Dermis blood vessel endothelial cell (primary cell): ENCODE measurements at regions not wholly inside any gene's neighbourhood (a gene's known extent, or its start where the extent isn't known, plus 50 kb on each side); places are given as distances from the start of the nearest gene placed in this dataset.
"Not testable (repeated sequence)": the region's sequence is repeated elsewhere in the genome, so short reads cannot be mapped to it uniquely, and the experiment has no call there.

Source experiments
- DNase-seq: peaks from one replicate; pipeline ENCODE4 v3.0.0; 2010

GRCh38 chr2:82391386-82391785, 2067.7 kb downstream of the SUCLG1 start:
- no peak for DNase-seq

DNA sequence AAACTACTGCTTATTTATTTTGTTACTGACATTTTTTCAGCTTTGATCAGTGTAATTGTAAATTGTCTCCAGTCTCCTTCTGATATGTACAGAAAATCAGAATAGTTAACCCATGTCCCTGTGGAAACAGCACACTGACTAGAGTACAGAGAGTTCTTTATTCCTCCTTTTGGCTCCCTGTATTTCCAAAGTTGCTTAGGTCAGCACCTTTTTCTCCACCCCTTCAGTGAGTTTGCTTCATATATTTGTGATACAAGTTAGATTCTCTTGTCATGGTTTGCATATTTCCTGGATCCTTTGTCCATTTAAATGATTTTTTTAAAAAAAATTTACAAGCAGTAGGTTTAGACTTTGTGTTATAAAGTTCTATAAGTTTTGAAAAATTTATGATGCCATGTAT, 2051.1 kb upstream of the LRRTM1 start:
- no peak for DNase-seq

GRCh38 chr2:82345910-82346309, 2041.4 kb upstream of the LRRTM1 start:
- no peak for DNase-seq

DNA sequence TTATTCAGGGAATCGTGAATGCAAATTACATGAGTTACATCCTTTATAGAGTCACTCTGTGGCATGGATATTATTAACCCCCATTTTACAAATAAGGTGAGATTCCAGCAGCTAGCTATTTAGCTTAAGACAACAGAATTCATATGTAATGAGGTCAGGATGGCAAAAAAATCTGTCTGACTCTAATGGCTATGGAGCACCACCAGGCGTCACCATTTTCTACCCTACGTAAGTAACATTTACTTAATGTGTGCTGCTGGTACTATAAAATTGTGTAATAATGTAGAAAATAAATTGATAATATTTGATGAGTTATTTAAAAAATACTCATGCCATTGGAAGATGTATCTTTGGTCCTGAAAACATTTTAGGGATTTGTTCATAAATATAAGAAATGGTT, 2040.1 kb upstream of the LRRTM1 start:
- DNase-seq, result peak; percentile 21

- DNase-seq, result no peak
Measured at GRCh38 chr2:82342356-82342755, 2037.8 kb upstream of the LRRTM1 start.

DNA sequence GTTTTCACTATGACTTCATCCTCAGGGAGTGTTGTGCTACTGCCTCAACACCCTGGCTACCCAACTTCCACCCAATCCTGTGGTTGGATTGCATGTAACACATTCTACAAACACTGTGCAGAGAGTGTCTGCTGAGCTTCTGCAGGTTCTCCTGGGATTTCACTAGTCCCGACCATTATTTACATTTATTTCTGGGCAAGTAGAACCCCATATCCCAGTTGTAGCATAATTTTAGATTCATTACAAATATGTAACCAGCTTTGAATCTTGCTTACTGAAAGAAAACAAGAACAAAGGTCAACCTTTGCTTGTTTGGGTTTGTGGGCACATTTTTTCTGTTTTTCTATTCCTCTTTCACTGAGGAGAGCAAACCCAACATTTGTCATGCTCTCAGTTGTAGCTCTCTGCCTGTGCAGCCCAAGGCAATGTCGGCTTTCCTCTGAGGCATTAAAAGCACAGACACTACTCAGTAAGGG, 2036.1 kb upstream of the LRRTM1 start:
- DNase-seq, result no peak

GRCh38 chr2:82339805-82340204, 2035.3 kb upstream of the LRRTM1 start:
- no peak for DNase-seq

DNA sequence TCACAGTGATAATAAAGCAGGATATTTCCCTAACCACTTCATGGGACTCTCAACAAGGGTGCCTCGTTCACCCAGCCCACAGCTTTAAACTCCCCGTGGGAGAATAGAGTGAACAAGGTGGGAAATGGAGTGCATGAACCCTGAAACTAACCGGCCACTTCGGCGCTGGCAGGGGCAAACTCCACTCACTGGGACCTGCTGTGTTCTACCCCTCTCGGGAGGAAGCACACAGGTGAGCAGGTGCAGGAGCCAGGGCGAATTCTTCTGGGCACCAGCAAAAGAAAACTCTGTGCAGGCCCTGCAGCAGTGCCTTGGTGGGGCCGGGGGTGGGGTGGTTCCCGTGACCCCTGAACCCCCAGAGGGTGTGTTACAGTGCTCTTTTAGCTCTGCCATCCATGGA, 2029.1 kb upstream of the LRRTM1 start:
- no peak for DNase-seq

GRCh38 chr2:82330155-82330554, 2025.6 kb upstream of the LRRTM1 start:
- DNase-seq, result no peak

GRCh38 chr2:82326180-82326767, 2021.7 kb upstream of the LRRTM1 start:
- DNase-seq, result not testable (repeated sequence)

- DNase-seq, result no peak
Measured at GRCh38 chr2:82320296-82320695, 2015.7 kb upstream of the LRRTM1 start.

- no peak for DNase-seq
Measured at GRCh38 chr2:82317012-82317411, 2012.5 kb upstream of the LRRTM1 start.

- no peak for DNase-seq
Measured at GRCh38 chr2:82316586-82316985, 2012.0 kb upstream of the LRRTM1 start.

- no peak for DNase-seq
Measured at GRCh38 chr2:82314836-82315472, 2010.4 kb upstream of the LRRTM1 start.

- no peak for DNase-seq
Measured at GRCh38 chr2:82307511-82307910, 2003.0 kb upstream of the LRRTM1 start.

DNA sequence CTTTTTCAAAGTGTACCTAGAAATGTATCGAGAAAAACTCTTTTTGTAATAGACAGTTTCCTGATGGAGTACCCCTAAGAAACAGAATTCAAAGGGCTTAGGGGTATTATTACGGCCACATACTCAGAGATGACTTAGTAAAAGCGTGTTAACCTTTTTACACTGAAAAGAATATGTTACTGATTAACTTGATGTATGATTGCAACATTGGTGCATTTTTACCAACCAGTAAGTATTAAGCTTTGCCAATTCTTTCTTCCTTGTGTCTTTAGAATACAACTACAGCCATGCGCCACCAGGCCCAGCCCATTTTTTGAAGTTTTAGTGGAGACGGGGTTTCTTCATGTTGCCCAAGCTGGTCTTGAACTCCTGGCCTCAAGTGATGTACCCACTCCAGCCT, 1997.0 kb upstream of the LRRTM1 start:
- no peak for DNase-seq

DNA sequence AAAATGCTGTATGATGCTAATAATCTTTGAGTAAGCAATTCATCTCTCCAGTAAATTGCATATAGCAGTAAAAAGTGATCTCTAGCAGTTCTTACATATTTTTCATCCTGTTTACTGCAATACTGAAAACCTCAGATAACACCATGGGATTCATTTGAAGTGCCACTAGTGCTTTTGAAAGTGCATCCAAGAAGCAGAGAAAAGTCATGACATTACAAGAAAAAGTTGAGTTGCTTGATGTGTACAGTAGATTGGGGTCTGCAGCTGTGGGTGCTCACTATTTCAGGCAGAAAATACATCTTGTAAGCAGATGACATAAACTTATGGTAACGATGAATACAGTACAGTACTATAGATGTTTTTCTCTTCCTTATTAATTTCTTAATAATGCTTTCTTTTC, 1984.9 kb upstream of the LRRTM1 start:
- DNase-seq, result no peak

GRCh38 chr2:82283075-82283474, 1978.5 kb upstream of the LRRTM1 start:
- no peak for DNase-seq

GRCh38 chr2:82282111-82282882, 1977.7 kb upstream of the LRRTM1 start:
- no peak for DNase-seq

GRCh38 chr2:82279367-82279766, 1974.8 kb upstream of the LRRTM1 start:
- no peak for DNase-seq

GRCh38 chr2:82278416-82278815, 1973.9 kb upstream of the LRRTM1 start:
- no peak for DNase-seq

GRCh38 chr2:82275599-82275998, 1971.0 kb upstream of the LRRTM1 start:
- DNase-seq, result no peak

- no peak for DNase-seq
Measured at GRCh38 chr2:82268446-82268845, 1963.9 kb upstream of the LRRTM1 start.

- DNase-seq, result no peak
Measured at GRCh38 chr2:82260521-82260920, 1956.0 kb upstream of the LRRTM1 start.
